ENCODE measurements at regions not wholly inside any gene's neighbourhood (a gene's known extent, or its start where the extent isn't known, plus 50 kb on each side); places are given as distances from the start of the nearest gene placed in this dataset.

GRCh38 chr12:30422844-30423243 is 272.8 kb downstream of the IPO8 start:
- TF ChIP-seq CTCF (conservative IDR thresholded peaks at IDR 0.05; ENCODE audit: low read length): no peak
- no peak for TF ChIP-seq EZH2phosphoT487 (IDR thresholded peaks at IDR 0.05; ENCODE audit: borderline replicate concordance)

Measured in Loucy (cell line).